PC-3 (cell line): ENCODE measurements at regions not wholly inside any gene's neighbourhood (a gene's known extent, or its start where the extent isn't known, plus 50 kb on each side); places are given as distances from the start of the nearest gene placed in this dataset.

ENCODE experiments used
- CTCF ChIP-seq: fragments of 300-600 bp; sonication (generic); conservative IDR thresholded peaks from 2 replicates; pipeline ENCODE4 v1.5.1; 2017; ENCODE audit warnings: antibody characterized with exemption, low read depth, mild to moderate bottlenecking, low read length
- EZH2 ChIP-seq: fragments of 300-600 bp; sonication (generic); IDR thresholded peaks from one replicate; pipeline ENCODE4 v1.6.1; 2017; ENCODE audit warnings: antibody characterized with exemption, mild to moderate bottlenecking, low read length; ENCODE audit not compliant: unreplicated experiment

GRCh38 chr11:23869671-23870070 is 627.2 kb upstream of the LUZP2 start:
- TF ChIP-seq CTCF (no peak), EZH2 (no peak)
